HFFc6 (cell line): ENCODE measurements at regions not wholly inside any gene's neighbourhood (a gene's known extent, or its start where the extent isn't known, plus 50 kb on each side); places are given as distances from the start of the nearest gene placed in this dataset.

ENCODE experiments used
- DNase-seq: peaks from one replicate; pipeline ENCODE4 v3.0.0-alpha.2; 2018
- H3K27ac Mint-ChIP-seq: 2 replicates; pipeline ENCODE4 v1.8.0; 2020; ENCODE audit warnings: mild to moderate bottlenecking, mixed read lengths
- H3K27me3 Mint-ChIP-seq: 2 replicates; pipeline ENCODE4 v1.8.0; 2021; ENCODE audit warnings: mild to moderate bottlenecking, moderate library complexity, mixed read lengths; ENCODE audit not compliant: insufficient read depth
- H3K36me3 Mint-ChIP-seq: 2 replicates; pipeline ENCODE4 v1.8.0; 2021; ENCODE audit warnings: low read depth, mixed read lengths
- H3K4me1 Mint-ChIP-seq: 2 replicates; pipeline ENCODE4 v1.8.0; 2020; ENCODE audit warnings: low read depth, mixed read lengths
- H3K4me3 Mint-ChIP-seq: 2 replicates; pipeline ENCODE4 v1.8.0; 2020; ENCODE audit warnings: mild to moderate bottlenecking, moderate library complexity, mixed read lengths
- H3K9me3 Mint-ChIP-seq: 2 replicates; pipeline ENCODE4 v1.8.0; 2020; ENCODE audit warnings: mild to moderate bottlenecking, mixed read lengths
- CTCF ChIP-seq: fragments of 200-600 bp; sonication (generic); IDR thresholded peaks from 2 replicates; pipeline ENCODE4 v1.5.0; 2021; ENCODE audit warnings: antibody characterized with exemption, mild to moderate bottlenecking

GRCh38 chr2:195521589-195521988 lies 135.4 kb upstream of the SLC39A10 start:
- DNase-seq = no peak

GRCh38 chr2:195520671-195521155 lies 136.3 kb upstream of the SLC39A10 start:
- H3K4me3 Mint-ChIP-seq = peak overlapping the region; percentile 4
- H3K27ac Mint-ChIP-seq = peak overlapping the region; percentile 79
- H3K27me3 Mint-ChIP-seq = 0 out of 2 replicates have a peak, but pooled peaks cover 1% of the 10 kb centered on the region

More at GRCh38 chr2:195521589-195521988, 135.4 kb upstream of the SLC39A10 start:
- Mint-ChIP-seq H3K27me3 (0 out of 2 replicates have a peak, but pooled peaks cover 1% of the 10 kb centered on the region), H3K36me3 (peaks cover 6% of the 10 kb centered on the region; the same call in 1 of the 2 replicates), H3K4me1 (peaks cover 36% of the 10 kb centered on the region), H3K9me3 (0 out of 2 replicates have a peak, but pooled peaks cover 2% of the 10 kb centered on the region), H3K4me3 (no peak overlapping the region; the same call in 1 of the 2 replicates), H3K27ac (peak overlapping the region; percentile 79)
- no peak for TF ChIP-seq CTCF

GRCh38 chr2:195515551-195515950 lies 141.5 kb upstream of the SLC39A10 start:
- H3K27me3 Mint-ChIP-seq = 0 out of 2 replicates have a peak, but pooled peaks cover under 1% of the 10 kb centered on the region

More at GRCh38 chr2:195520671-195521155, 136.3 kb upstream of the SLC39A10 start:
- Mint-ChIP-seq H3K9me3 (peaks cover 7% of the 10 kb centered on the region; the same call in 1 of the 2 replicates), H3K36me3 (peaks cover 9% of the 10 kb centered on the region; the same call in 1 of the 2 replicates), H3K4me1 (peaks cover 36% of the 10 kb centered on the region)
- peak; percentile 94 for DNase-seq
- TF ChIP-seq CTCF = peak; percentile 38

GRCh38 chr2:195514365-195514764 lies 142.7 kb upstream of the SLC39A10 start:
- Mint-ChIP-seq H3K27me3 (no peaks in the 10 kb centered on the region), H3K4me3 (no peak overlapping the region), H3K4me1 (no peaks in the 10 kb centered on the region), H3K36me3 (peaks cover 7% of the 10 kb centered on the region; the same call in 1 of the 2 replicates), H3K9me3 (peaks cover 7% of the 10 kb centered on the region; the same call in 1 of the 2 replicates), H3K27ac (no peak overlapping the region)
- DNase-seq = no peak
- TF ChIP-seq CTCF = no peak

More at GRCh38 chr2:195515551-195515950, 141.5 kb upstream of the SLC39A10 start:
- Mint-ChIP-seq H3K9me3 (peaks cover 7% of the 10 kb centered on the region; the same call in 1 of the 2 replicates), H3K36me3 (peaks cover 7% of the 10 kb centered on the region; the same call in 1 of the 2 replicates), H3K4me1 (peaks cover 11% of the 10 kb centered on the region), H3K27ac (no peak overlapping the region), H3K4me3 (no peak overlapping the region)
- no peak for DNase-seq
- no peak for TF ChIP-seq CTCF

GRCh38 chr2:195513119-195513518 lies 143.9 kb upstream of the SLC39A10 start:
- no peak for TF ChIP-seq CTCF

More at GRCh38 chr2:195513119-195513518, 143.9 kb upstream of the SLC39A10 start:
- H3K27ac Mint-ChIP-seq = no peak overlapping the region
- H3K4me3 Mint-ChIP-seq = no peak overlapping the region
- H3K9me3 Mint-ChIP-seq = peaks cover 7% of the 10 kb centered on the region; the same call in 1 of the 2 replicates
- H3K27me3 Mint-ChIP-seq = no peaks in the 10 kb centered on the region
- H3K4me1 Mint-ChIP-seq = no peaks in the 10 kb centered on the region
- no peak for DNase-seq
- peaks cover 7% of the 10 kb centered on the region; the same call in 1 of the 2 replicates for H3K36me3 Mint-ChIP-seq
